Sigmoid colon (tissue), 4 donors: ENCODE measurements at regions not wholly inside any gene's neighbourhood (a gene's known extent, or its start where the extent isn't known, plus 50 kb on each side); places are given as distances from the start of the nearest gene placed in this dataset.

Experiments
- EP300 ChIP-seq, 4 donors: sonication (generic); formaldehyde crosslinking; IDR thresholded peaks; one replicate each; pipeline ENCODE4 v1.6.1; 2017; ENCODE audit warnings: antibody characterized with exemption in 4 of 4
- POLR2A ChIP-seq, 2 donors: fragments of 450-650 bp; IDR thresholded peaks; one replicate each; pipeline ENCODE4 v1.6.1; 2016; ENCODE audit warnings: antibody characterized with exemption in 2 of 2, mild to moderate bottlenecking in 2 of 2, moderate library complexity in 2 of 2
- POLR2AphosphoS5 ChIP-seq, 4 donors: sonication (generic); formaldehyde crosslinking; IDR thresholded peaks; one replicate each; pipeline ENCODE4 v1.6.1; 2017; ENCODE audit warnings: antibody characterized with exemption in 4 of 4
- TF ChIP-seq, protein P1 (sequence below), 4 experiments: fragments of 450-650 bp in 3 of 4; fragments of 200-600 bp in 1 of 4; IDR thresholded peaks; one replicate each; pipeline ENCODE4 v1.5.1; 2016 to 2019; ENCODE audit warnings: antibody characterized with exemption in 4 of 4, mild to moderate bottlenecking in 3 of 4, moderate library complexity in 2 of 4

DNA sequence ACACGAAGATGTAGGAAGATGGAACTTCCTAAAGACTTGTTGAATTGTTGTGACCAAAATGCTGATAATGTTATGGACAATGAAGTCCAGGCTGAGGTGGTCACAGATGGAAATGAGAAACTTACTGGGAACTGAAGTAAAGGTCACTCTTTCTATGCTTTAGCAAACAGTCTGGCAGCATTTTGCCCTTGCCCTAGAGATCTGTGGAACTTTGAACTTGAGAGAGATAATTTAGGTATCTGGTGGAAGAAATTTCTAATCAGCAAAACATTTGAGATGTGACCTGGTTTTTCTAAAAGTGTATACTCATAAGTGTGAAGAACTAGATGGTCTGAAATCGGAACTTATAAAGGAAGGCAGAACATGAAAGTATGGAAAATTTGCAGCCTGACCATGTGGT is 1785.9 kb downstream of the PCDH7 start:
- no peak for TF ChIP-seq POLR2A (IDR thresholded peaks at IDR 0.05)
- TF ChIP-seq, protein P1, sequence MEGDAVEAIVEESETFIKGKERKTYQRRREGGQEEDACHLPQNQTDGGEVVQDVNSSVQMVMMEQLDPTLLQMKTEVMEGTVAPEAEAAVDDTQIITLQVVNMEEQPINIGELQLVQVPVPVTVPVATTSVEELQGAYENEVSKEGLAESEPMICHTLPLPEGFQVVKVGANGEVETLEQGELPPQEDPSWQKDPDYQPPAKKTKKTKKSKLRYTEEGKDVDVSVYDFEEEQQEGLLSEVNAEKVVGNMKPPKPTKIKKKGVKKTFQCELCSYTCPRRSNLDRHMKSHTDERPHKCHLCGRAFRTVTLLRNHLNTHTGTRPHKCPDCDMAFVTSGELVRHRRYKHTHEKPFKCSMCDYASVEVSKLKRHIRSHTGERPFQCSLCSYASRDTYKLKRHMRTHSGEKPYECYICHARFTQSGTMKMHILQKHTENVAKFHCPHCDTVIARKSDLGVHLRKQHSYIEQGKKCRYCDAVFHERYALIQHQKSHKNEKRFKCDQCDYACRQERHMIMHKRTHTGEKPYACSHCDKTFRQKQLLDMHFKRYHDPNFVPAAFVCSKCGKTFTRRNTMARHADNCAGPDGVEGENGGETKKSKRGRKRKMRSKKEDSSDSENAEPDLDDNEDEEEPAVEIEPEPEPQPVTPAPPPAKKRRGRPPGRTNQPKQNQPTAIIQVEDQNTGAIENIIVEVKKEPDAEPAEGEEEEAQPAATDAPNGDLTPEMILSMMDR (IDR thresholded peaks at IDR 0.05) = no peak
- TF ChIP-seq POLR2AphosphoS5 (IDR thresholded peaks at IDR 0.05) = no peak
- no peak for TF ChIP-seq EP300 (IDR thresholded peaks at IDR 0.05)
